Prostate gland (tissue), 2 donors: ENCODE measurements at regions not wholly inside any gene's neighbourhood (a gene's known extent, or its start where the extent isn't known, plus 50 kb on each side); places are given as distances from the start of the nearest gene placed in this dataset.

Experiments used
- DNase-seq: peaks from one replicate; pipeline ENCODE4 v3.0.0-alpha.2; 2019; ENCODE audit warnings: low spot score
- H3K27ac ChIP-seq, 2 donors: fragments of 200-600 bp; sonication (generic); 2 replicates each; pipeline ENCODE4 v1.5.1; 2017 to 2019
- H3K27me3 ChIP-seq: fragments of 200-600 bp; sonication (generic); replicated peaks from 2 replicates; pipeline ENCODE4 v1.5.1; 2019; ENCODE audit not compliant: insufficient read depth
- H3K36me3 ChIP-seq, 2 donors: fragments of 200-600 bp; sonication (generic); 1 replicate in 1 of 2; 2 replicates in 1 of 2; pipeline versions ENCODE4 v1.5.1 to v1.8.1; 2017 to 2019
- H3K4me1 ChIP-seq: fragments of 200-600 bp; sonication (generic); replicated peaks from 2 replicates; pipeline ENCODE4 v1.5.1; 2019
- H3K4me3 ChIP-seq, 2 donors: fragments of 200-600 bp; sonication (generic); 2 replicates each; pipeline ENCODE4 v1.5.1; 2017 to 2019
- H3K9me3 ChIP-seq: fragments of 200-600 bp; sonication (generic); 2 replicates; pipeline ENCODE4 v1.5.1; 2017
- POLR2A ChIP-seq: fragments of 450-650 bp; IDR thresholded peaks from one replicate; pipeline ENCODE4 v1.6.1; 2016; ENCODE audit warnings: antibody characterized with exemption, mild to moderate bottlenecking
- POLR2AphosphoS5 ChIP-seq: sonication (generic); formaldehyde crosslinking; IDR thresholded peaks from one replicate; pipeline ENCODE4 v1.6.1; 2017; ENCODE audit warnings: antibody characterized with exemption
- WGBS: methylation state at CpG from one replicate; pipeline ENCODE4 v1.1.5; 2018; 5-methylcytosine and 5-hydroxymethylcytosine counted together
- intact Hi-C: fragments of 100-400 bp; cut with DNase I; formaldehyde crosslinking; loops from one replicate; pipeline ENCODE4 v1.14.2; 2022
- TF ChIP-seq, protein P1 (sequence below), 4 experiments: fragments of 200-600 bp in 2 of 4; fragments of 450-650 bp in 2 of 4; sonication (generic) in 2 of 4; IDR thresholded peaks; 1 replicate in 3 of 4; 2 replicates in 1 of 4; pipeline ENCODE4 v1.5.1; 2016 to 2019; ENCODE audit warnings: antibody characterized with exemption in 4 of 4, mild to moderate bottlenecking in 2 of 4, moderate library complexity in 2 of 4

DNA sequence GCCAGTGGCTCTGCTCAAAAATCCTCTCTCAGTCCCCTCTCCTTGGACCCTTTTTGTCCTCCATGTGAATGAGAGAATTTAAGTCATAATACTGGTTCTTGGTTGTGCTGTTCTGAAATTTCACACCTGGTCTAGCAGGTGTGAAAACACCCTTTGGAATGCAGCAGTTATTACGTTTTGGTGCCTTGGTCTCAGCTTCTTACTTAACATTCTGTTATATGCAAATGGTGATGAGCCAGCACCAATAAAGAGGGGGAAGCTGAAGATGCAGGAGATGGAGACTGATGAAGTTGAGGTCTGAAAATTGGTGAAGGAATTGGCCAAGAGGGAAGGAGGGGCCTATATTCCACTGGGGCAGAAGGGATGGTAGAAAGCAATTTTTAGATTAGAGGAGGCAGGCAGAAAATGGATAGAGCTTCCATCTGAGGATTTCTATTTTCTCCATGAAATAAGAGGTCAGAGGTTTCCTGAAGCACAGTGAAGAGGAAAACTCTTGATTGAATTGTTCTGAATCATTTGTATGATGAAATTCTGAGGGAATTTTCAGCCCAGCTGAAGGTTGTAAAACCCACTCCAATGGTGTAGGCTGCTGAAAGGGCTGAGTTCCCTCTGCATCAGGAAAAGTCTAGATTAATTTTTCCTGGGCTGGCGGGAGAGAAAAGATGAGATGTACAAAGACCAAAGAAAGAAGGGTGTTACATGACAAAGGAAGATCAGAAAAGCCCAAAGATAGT, 94.0 kb upstream of the FAM180A start:
- DNase-seq = no peak
- H3K27me3 ChIP-seq = no peaks in the 10 kb centered on the region
- no peak overlapping the region for H3K4me3 ChIP-seq
- no peaks in the 10 kb centered on the region for H3K4me1 ChIP-seq
- TF ChIP-seq POLR2AphosphoS5 (no peak), POLR2A (no peak)
- TF ChIP-seq, protein P1, sequence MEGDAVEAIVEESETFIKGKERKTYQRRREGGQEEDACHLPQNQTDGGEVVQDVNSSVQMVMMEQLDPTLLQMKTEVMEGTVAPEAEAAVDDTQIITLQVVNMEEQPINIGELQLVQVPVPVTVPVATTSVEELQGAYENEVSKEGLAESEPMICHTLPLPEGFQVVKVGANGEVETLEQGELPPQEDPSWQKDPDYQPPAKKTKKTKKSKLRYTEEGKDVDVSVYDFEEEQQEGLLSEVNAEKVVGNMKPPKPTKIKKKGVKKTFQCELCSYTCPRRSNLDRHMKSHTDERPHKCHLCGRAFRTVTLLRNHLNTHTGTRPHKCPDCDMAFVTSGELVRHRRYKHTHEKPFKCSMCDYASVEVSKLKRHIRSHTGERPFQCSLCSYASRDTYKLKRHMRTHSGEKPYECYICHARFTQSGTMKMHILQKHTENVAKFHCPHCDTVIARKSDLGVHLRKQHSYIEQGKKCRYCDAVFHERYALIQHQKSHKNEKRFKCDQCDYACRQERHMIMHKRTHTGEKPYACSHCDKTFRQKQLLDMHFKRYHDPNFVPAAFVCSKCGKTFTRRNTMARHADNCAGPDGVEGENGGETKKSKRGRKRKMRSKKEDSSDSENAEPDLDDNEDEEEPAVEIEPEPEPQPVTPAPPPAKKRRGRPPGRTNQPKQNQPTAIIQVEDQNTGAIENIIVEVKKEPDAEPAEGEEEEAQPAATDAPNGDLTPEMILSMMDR (IDR thresholded peaks at IDR 0.05) = no peak
- intact Hi-C loops = no loop called here
- WGBS = 82% methylated on average over 2 of the region's 2 CpGs
- H3K36me3 ChIP-seq = no peaks in the 10 kb centered on the region
- no peak overlapping the region for H3K27ac ChIP-seq
- H3K9me3 ChIP-seq = no peaks in the 10 kb centered on the region

GRCh38 chr7:135840591-135840990, 92.0 kb upstream of the FAM180A start:
- H3K4me3 ChIP-seq = no peak overlapping the region
- H3K36me3 ChIP-seq = no peaks in the 10 kb centered on the region
- intact Hi-C loops = no loop called here
- H3K4me1 ChIP-seq = no peaks in the 10 kb centered on the region
- no peaks in the 10 kb centered on the region for H3K9me3 ChIP-seq
- H3K27ac ChIP-seq = no peak overlapping the region
- TF ChIP-seq POLR2AphosphoS5 (no peak), POLR2A (no peak)
- TF ChIP-seq, protein P1 (IDR thresholded peaks at IDR 0.05) = no peak
- no peaks in the 10 kb centered on the region for H3K27me3 ChIP-seq
- no peak for DNase-seq

GRCh38 chr7:135837675-135838074, 89.1 kb upstream of the FAM180A start:
- H3K9me3 ChIP-seq = no peaks in the 10 kb centered on the region
- WGBS = 61% methylated on average over 2 of the region's 2 CpGs
- intact Hi-C loops = no loop called here
- DNase-seq = no peak
- H3K27me3 ChIP-seq = no peaks in the 10 kb centered on the region
- H3K4me3 ChIP-seq = no peak overlapping the region
- no peaks in the 10 kb centered on the region for H3K36me3 ChIP-seq
- TF ChIP-seq, protein P1 (IDR thresholded peaks at IDR 0.05) = no peak
- TF ChIP-seq POLR2AphosphoS5 (no peak), POLR2A (no peak)
- no peaks in the 10 kb centered on the region for H3K4me1 ChIP-seq
- H3K27ac ChIP-seq = no peak overlapping the region

- Histone ChIP-seq H3K27ac (no peak overlapping the region), H3K4me3 (no peak overlapping the region), H3K27me3 (no peaks in the 10 kb centered on the region), H3K4me1 (no peaks in the 10 kb centered on the region), H3K9me3 (no peaks in the 10 kb centered on the region), H3K36me3 (no peaks in the 10 kb centered on the region)
- TF ChIP-seq, protein P1 (IDR thresholded peaks at IDR 0.05) = no peak
- no peak for TF ChIP-seq POLR2AphosphoS5
- TF ChIP-seq POLR2A = no peak
- WGBS = 53% methylated on average over 8 of the region's 8 CpGs
- intact Hi-C loops = no loop called here
- DNase-seq = no peak
Observed at GRCh38 chr7:135834266-135834665, 85.7 kb upstream of the FAM180A start.

GRCh38 chr7:135833642-135834041, 85.0 kb upstream of the FAM180A start:
- WGBS = 42% methylated on average over 4 of the region's 4 CpGs
- intact Hi-C loops = no loop called here
- no peak for DNase-seq
- Histone ChIP-seq H3K36me3 (no peaks in the 10 kb centered on the region), H3K27ac (no peak overlapping the region), H3K9me3 (no peaks in the 10 kb centered on the region), H3K4me3 (no peak overlapping the region), H3K4me1 (no peaks in the 10 kb centered on the region), H3K27me3 (no peaks in the 10 kb centered on the region)
- TF ChIP-seq, protein P1 (IDR thresholded peaks at IDR 0.05) = no peak
- no peak for TF ChIP-seq POLR2AphosphoS5
- TF ChIP-seq POLR2A = no peak
